GM21825 (cell line): ENCODE measurements at regions not wholly inside any gene's neighbourhood (a gene's known extent, or its start where the extent isn't known, plus 50 kb on each side); places are given as distances from the start of the nearest gene placed in this dataset.

Source experiments
- ATAC-seq: cut with Tn5 transposase; IDR thresholded peaks from one replicate; pipeline ENCODE4 v1.9.1; 2021; ENCODE audit warnings: mild to moderate bottlenecking, moderate library complexity; ENCODE audit not compliant: unreplicated experiment

- no peak for ATAC-seq
These were observed 477.7 kb downstream of the TBC1D22A start for GRCh38 chr22:47240116-47240515.

- no peak for ATAC-seq
These were observed 477.0 kb downstream of the TBC1D22A start for GRCh38 chr22:47239474-47239860.

- ATAC-seq, result no peak
These were observed 476.4 kb downstream of the TBC1D22A start for GRCh38 chr22:47238690-47239473.

- ATAC-seq, result no peak
These were observed 475.5 kb downstream of the TBC1D22A start for GRCh38 chr22:47237890-47238480.

- no peak for ATAC-seq
These were observed 474.3 kb downstream of the TBC1D22A start for GRCh38 chr22:47236718-47237117.

- ATAC-seq, result no peak
These were observed 473.7 kb downstream of the TBC1D22A start for GRCh38 chr22:47236161-47236560.

GRCh38 chr22:47233316-47234243, 471.1 kb downstream of the TBC1D22A start:
- no peak for ATAC-seq

- no peak for ATAC-seq
These were observed 470.3 kb downstream of the TBC1D22A start for GRCh38 chr22:47232753-47233152.

GRCh38 chr22:47232197-47232596, 469.7 kb downstream of the TBC1D22A start:
- no peak for ATAC-seq

GRCh38 chr22:47231759-47232158, 469.3 kb downstream of the TBC1D22A start:
- ATAC-seq, result no peak

GRCh38 chr22:47230741-47231140, 468.3 kb downstream of the TBC1D22A start:
- no peak for ATAC-seq

- no peak for ATAC-seq
These were observed 467.8 kb downstream of the TBC1D22A start for GRCh38 chr22:47230251-47230650.

GRCh38 chr22:47228767-47229166, 466.3 kb downstream of the TBC1D22A start:
- no peak for ATAC-seq

GRCh38 chr22:47225931-47226633, 463.6 kb downstream of the TBC1D22A start:
- ATAC-seq, result no peak

GRCh38 chr22:47225080-47225930, 462.9 kb downstream of the TBC1D22A start:
- no peak for ATAC-seq
